CD1c-positive myeloid dendritic cell (primary cell): ENCODE measurements at regions not wholly inside any gene's neighbourhood (a gene's known extent, or its start where the extent isn't known, plus 50 kb on each side); places are given as distances from the start of the nearest gene placed in this dataset.

ENCODE experiments used
- DNase-seq: peaks from one replicate; pipeline ENCODE4 v3.0.0-alpha.2; 2016; ENCODE audit errors: extremely low spot score

DNA sequence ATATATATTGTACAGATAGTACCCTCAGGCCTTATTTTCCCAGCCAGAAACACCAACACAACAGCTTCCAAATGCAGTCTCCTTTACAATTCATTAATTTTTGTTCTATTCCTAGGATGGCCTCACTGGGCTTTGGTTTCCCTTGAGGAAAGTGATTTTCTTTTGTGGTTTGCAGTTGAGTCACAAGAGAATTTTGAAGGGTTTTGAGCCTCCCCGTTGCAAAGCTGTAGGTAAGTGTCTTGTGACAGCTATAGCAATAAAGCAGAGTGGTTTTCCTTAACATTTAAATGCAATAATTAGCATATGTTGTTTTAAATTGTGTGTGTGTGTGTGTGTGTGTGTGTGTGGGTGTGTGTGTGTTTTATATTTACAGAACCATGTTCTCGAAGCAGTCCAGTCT is 54.1 kb upstream of the WDR17 start:
- no peak for DNase-seq

DNA sequence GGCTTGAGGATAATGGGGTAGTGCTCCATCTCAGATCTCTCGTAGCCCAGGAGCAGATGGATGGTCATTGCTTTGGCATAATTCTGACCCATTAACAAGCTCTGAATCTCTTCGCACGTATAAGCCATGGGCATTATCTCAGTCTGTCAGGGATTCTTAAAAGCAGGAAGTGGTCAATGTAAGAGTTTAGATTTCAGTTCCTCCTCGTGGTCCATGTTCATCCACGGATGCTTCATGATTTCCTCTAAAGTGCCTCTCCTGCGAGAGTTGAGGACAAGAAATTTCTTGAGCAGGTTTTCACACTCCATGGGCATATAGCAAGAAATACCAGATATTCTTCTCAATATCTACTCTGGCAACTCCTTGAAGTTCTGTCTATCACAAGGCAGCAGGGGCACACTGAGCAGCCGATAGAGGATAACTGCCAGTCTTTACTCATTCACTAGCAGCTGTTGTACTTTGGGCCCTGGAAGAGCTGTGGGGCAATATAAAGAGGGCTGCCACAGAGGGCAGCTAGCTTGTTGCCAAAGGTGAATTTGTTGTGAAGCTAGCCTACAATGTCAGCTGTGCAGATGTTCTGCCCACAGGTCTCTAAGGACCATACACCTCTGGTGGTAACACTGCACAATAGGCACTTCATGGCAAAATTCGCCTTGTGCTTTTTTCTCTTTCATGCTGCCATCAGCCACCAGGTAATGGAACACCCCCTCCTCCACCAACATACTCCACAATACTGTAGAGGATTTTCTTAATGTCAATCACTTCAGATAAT is 52.0 kb upstream of the WDR17 start:
- DNase-seq, result peak; percentile 66

DNA sequence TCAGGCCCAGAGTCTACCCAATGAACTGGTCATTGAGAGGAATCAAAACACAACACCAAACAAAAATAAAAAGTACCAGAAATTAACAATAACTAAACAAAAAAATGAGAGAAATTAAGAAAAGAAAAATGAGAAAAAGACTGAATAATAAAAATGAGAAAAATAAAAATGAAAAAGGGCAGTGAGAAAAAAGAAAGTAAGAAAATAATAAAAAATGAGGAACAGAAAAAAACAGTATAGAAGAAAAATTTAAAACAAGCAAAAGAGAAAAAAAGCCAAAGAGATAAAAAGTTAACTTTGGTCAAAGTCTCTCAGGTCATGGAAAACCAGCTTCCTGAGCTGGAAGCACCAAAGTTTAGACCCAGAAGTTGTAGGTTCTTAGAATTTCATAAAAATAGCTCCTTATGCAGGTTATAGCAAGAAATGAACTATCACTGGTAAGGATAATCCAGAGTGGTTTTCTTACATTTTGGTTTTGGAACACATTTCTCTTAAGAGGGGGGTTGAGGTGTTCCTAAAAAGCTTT is 51.0 kb upstream of the WDR17 start:
- no peak for DNase-seq
